Parathyroid adenoma (tissue), 2 donors: ENCODE measurements at regions not wholly inside any gene's neighbourhood (a gene's known extent, or its start where the extent isn't known, plus 50 kb on each side); places are given as distances from the start of the nearest gene placed in this dataset.

Experiments used
- H2AFZ ChIP-seq: fragments of 300-600 bp; sonication (generic); one replicate; pipeline ENCODE4 v1.7.0; 2017; ENCODE audit warnings: antibody characterized with exemption, mild to moderate bottlenecking
- H3K27ac ChIP-seq: fragments of 300-600 bp; sonication (generic); one replicate; pipeline ENCODE4 v1.7.0; 2017
- H3K27me3 ChIP-seq: fragments of 300-600 bp; sonication (generic); one replicate; pipeline ENCODE4 v1.7.0; 2017; ENCODE audit warnings: low read length; ENCODE audit not compliant: control insufficient read depth, insufficient read depth
- H3K36me3 ChIP-seq: fragments of 300-600 bp; sonication (generic); one replicate; pipeline ENCODE4 v1.7.0; 2017; ENCODE audit warnings: low read length; ENCODE audit not compliant: control insufficient read depth, insufficient read depth
- H3K4me1 ChIP-seq: fragments of 300-600 bp; sonication (generic); one replicate; pipeline ENCODE4 v1.7.0; 2017; ENCODE audit warnings: control low read depth
- H3K4me2 ChIP-seq: fragments of 300-600 bp; sonication (generic); one replicate; pipeline ENCODE4 v1.7.0; 2017; ENCODE audit warnings: low read length
- H3K4me3 ChIP-seq: fragments of 300-600 bp; sonication (generic); one replicate; pipeline ENCODE4 v1.7.0; 2017; ENCODE audit warnings: low read depth, low read length
- H3K79me2 ChIP-seq: fragments of 300-600 bp; sonication (generic); one replicate; pipeline ENCODE4 v1.7.0; 2017; ENCODE audit warnings: control low read depth
- H3K9ac ChIP-seq: fragments of 300-600 bp; sonication (generic); one replicate; pipeline ENCODE4 v1.7.0; 2017; ENCODE audit warnings: mild to moderate bottlenecking
- H3K9me3 ChIP-seq: fragments of 300-600 bp; sonication (generic); one replicate; pipeline ENCODE4 v1.7.0; 2017; ENCODE audit warnings: low read length; ENCODE audit not compliant: control insufficient read depth
- TF ChIP-seq, protein P1 (sequence below): fragments of 300-600 bp; sonication (generic); IDR thresholded peaks from one replicate; pipeline ENCODE4 v1.7.0; 2017; ENCODE audit warnings: antibody characterized with exemption, mild to moderate bottlenecking
- donor health status: primary hyperparathyroidism.

DNA sequence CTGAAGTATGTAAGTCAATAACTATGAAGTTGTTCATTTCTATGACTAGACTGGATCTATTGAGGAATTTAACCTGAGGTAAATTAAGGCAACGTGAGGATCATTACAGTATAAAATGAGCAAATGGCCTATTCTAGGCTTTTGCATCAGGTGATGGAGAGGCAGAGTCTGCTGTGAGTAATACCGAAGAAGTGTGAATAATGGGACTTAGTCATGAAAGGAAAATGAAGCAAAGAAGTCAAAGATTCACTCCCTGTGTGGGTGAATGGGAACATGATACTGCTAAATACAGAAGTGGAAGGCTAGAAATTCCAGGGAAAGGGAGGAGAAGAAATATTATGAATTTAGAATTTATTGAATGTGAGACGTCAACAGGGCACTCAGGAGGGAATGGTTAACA lies 774.1 kb downstream of the LIG4 start:
- Histone ChIP-seq H3K4me2 (no peak overlapping the region), H3K27ac (no peak overlapping the region), H2AFZ (no peak overlapping the region), H3K36me3 (no peaks in the 10 kb centered on the region), H3K4me1 (no peaks in the 10 kb centered on the region), H3K27me3 (no peaks in the 10 kb centered on the region), H3K9ac (no peak overlapping the region), H3K9me3 (no peaks in the 10 kb centered on the region), H3K79me2 (no peaks in the 10 kb centered on the region), H3K4me3 (no peak overlapping the region)
- TF ChIP-seq, protein P1, sequence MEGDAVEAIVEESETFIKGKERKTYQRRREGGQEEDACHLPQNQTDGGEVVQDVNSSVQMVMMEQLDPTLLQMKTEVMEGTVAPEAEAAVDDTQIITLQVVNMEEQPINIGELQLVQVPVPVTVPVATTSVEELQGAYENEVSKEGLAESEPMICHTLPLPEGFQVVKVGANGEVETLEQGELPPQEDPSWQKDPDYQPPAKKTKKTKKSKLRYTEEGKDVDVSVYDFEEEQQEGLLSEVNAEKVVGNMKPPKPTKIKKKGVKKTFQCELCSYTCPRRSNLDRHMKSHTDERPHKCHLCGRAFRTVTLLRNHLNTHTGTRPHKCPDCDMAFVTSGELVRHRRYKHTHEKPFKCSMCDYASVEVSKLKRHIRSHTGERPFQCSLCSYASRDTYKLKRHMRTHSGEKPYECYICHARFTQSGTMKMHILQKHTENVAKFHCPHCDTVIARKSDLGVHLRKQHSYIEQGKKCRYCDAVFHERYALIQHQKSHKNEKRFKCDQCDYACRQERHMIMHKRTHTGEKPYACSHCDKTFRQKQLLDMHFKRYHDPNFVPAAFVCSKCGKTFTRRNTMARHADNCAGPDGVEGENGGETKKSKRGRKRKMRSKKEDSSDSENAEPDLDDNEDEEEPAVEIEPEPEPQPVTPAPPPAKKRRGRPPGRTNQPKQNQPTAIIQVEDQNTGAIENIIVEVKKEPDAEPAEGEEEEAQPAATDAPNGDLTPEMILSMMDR = no peak

DNA sequence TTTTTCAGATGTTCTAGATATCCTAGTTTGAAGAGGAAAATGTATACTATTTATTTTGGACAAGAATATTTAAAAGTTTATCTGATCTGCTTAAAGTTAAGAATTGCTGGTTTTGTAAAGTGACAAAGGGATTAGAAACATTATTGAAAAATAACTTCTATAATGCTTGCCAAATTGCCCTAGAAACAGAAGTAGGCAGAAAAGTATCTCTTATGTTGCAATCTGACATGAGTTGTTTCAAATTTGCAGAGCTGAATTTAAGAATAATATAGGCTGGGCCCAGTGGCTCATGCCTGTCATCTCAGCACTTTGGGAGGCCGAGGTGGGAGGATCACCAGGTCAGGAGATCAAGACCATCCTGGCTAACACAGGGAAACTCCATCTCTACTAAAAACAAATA lies 777.1 kb downstream of the LIG4 start:
- Histone ChIP-seq H3K9me3 (no peaks in the 10 kb centered on the region), H3K4me2 (no peak overlapping the region), H3K4me1 (no peaks in the 10 kb centered on the region), H2AFZ (no peak overlapping the region), H3K9ac (no peak overlapping the region), H3K36me3 (no peaks in the 10 kb centered on the region), H3K4me3 (no peak overlapping the region), H3K79me2 (no peaks in the 10 kb centered on the region), H3K27me3 (no peaks in the 10 kb centered on the region), H3K27ac (no peak overlapping the region)
- TF ChIP-seq, protein P1 = no peak

GRCh38 chr13:107434347-107434746 lies 781.0 kb downstream of the LIG4 start:
- no peaks in the 10 kb centered on the region for H3K4me1 ChIP-seq
- H3K27ac ChIP-seq = no peak overlapping the region
- no peak overlapping the region for H3K4me3 ChIP-seq
- no peak overlapping the region for H2AFZ ChIP-seq
- H3K9me3 ChIP-seq = no peaks in the 10 kb centered on the region
- no peak overlapping the region for H3K9ac ChIP-seq
- no peaks in the 10 kb centered on the region for H3K27me3 ChIP-seq
- no peaks in the 10 kb centered on the region for H3K36me3 ChIP-seq
- H3K79me2 ChIP-seq = no peaks in the 10 kb centered on the region
- no peak overlapping the region for H3K4me2 ChIP-seq
- TF ChIP-seq, protein P1 = no peak

- no peaks in the 10 kb centered on the region for H3K4me1 ChIP-seq
- no peaks in the 10 kb centered on the region for H3K79me2 ChIP-seq
- no peaks in the 10 kb centered on the region for H3K9me3 ChIP-seq
- no peak overlapping the region for H3K4me2 ChIP-seq
- H3K27ac ChIP-seq = no peak overlapping the region
- TF ChIP-seq, protein P1 = no peak
- no peak overlapping the region for H3K4me3 ChIP-seq
- H2AFZ ChIP-seq = no peak overlapping the region
- no peaks in the 10 kb centered on the region for H3K27me3 ChIP-seq
- no peaks in the 10 kb centered on the region for H3K36me3 ChIP-seq
- H3K9ac ChIP-seq = no peak overlapping the region
These were observed 787.8 kb downstream of the LIG4 start for GRCh38 chr13:107427536-107427935.

DNA sequence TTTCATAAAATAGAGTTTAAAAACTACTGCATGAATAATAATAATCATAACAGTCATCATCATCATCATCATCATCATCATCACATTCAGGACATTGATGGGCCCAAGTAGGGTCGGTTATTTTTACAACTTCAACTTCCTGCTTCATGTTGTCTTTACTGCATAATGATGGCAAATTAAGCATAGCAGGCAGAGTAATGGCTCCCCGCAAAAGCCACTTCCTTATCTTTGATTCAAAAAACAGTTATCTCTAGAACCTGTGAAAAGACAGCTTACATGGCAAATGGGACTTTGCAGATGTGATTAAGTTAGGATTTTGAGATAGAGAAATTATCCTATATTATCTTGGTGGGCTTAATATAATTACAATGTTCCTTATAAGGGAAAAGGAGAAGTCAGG lies 792.9 kb downstream of the LIG4 start:
- no peak overlapping the region for H3K9ac ChIP-seq
- no peaks in the 10 kb centered on the region for H3K27me3 ChIP-seq
- no peak overlapping the region for H3K4me2 ChIP-seq
- H3K4me3 ChIP-seq = no peak overlapping the region
- TF ChIP-seq, protein P1 = no peak
- H3K36me3 ChIP-seq = no peaks in the 10 kb centered on the region
- no peaks in the 10 kb centered on the region for H3K4me1 ChIP-seq
- H3K79me2 ChIP-seq = no peaks in the 10 kb centered on the region
- no peaks in the 10 kb centered on the region for H3K9me3 ChIP-seq
- H3K27ac ChIP-seq = no peak overlapping the region
- H2AFZ ChIP-seq = no peak overlapping the region
